A673 (cell line): ENCODE measurements at regions not wholly inside any gene's neighbourhood (a gene's known extent, or its start where the extent isn't known, plus 50 kb on each side); places are given as distances from the start of the nearest gene placed in this dataset.
A peak's percentile ranks its signal among the peaks of the same experiment; 100 is the strongest.

Experiments
- BruUV-seq: library from RNA; stranded (reverse); fragments of 400-500 nt; replicated peaks from 2 replicates; lab custom pipeline; 2021; lab: Mats Ljungman, UMichigan
- CTCF ChIA-PET: fragments of 300-600 bp; sonication (Branson Sonifier 250); formaldehyde crosslinking; loops from one replicate; lab custom pipeline; 2022; ENCODE audit warnings: antibody characterized with exemption; lab: Charles Lee
- POLR2A ChIA-PET: fragments of 300-600 bp; sonication (Branson Sonifier 250); formaldehyde crosslinking; loops from one replicate; lab custom pipeline; 2022; ENCODE audit warnings: antibody characterized with exemption; ENCODE audit not compliant: low non-redundant PET; lab: Charles Lee
- DNase-seq: peaks from one replicate; pipeline ENCODE4 v3.0.0-alpha.2; 2015; ENCODE audit warnings: low spot score
- H3K27ac ChIP-seq: fragments of 200-600 bp; sonication (generic); 2 replicates; pipeline ENCODE4 v1.5.1; 2016; ENCODE audit warnings: mixed run types, low read depth, mild to moderate bottlenecking, mixed read lengths, antibody characterized with exemption, low read length; ENCODE audit not compliant: poor library complexity, severe bottlenecking
- H3K27me3 ChIP-seq: fragments of 200-600 bp; sonication (generic); replicated peaks from 2 replicates; pipeline ENCODE4 v1.6.1; 2017; ENCODE audit warnings: mixed run types, low read depth, mild to moderate bottlenecking, mixed read lengths, antibody characterized with exemption, low read length; ENCODE audit not compliant: insufficient read depth, poor library complexity
- H3K36me3 ChIP-seq: fragments of 200-600 bp; sonication (generic); 2 replicates; pipeline ENCODE4 v1.6.1; 2016; ENCODE audit warnings: mixed run types, mild to moderate bottlenecking, mixed read lengths, antibody characterized with exemption, low read length; ENCODE audit not compliant: insufficient read depth, poor library complexity, severe bottlenecking
- H3K4me1 ChIP-seq: fragments of 200-600 bp; sonication (generic); 2 replicates; pipeline ENCODE4 v1.6.1; 2017; ENCODE audit warnings: mixed run types, mild to moderate bottlenecking, mixed read lengths, antibody characterized with exemption, low read length; ENCODE audit not compliant: insufficient read depth, poor library complexity, severe bottlenecking
- H3K4me3 ChIP-seq: fragments of 200-600 bp; sonication (generic); 2 replicates; pipeline ENCODE4 v1.5.1; 2016; ENCODE audit warnings: low read depth, mixed run types, mild to moderate bottlenecking, mixed read lengths, low read length; ENCODE audit not compliant: poor library complexity, severe bottlenecking
- H3K9me3 ChIP-seq: fragments of 200-600 bp; sonication (generic); 2 replicates; pipeline ENCODE4 v1.6.1; 2016; ENCODE audit warnings: mixed run types, low read depth, mild to moderate bottlenecking, mixed read lengths, antibody characterized with exemption, low read length; ENCODE audit not compliant: poor library complexity, severe bottlenecking
- CTCF ChIP-seq: fragments of 300-800, 200-600 bp; sonication (generic); conservative IDR thresholded peaks from 2 replicates; pipeline ENCODE4 v1.5.1; 2017; ENCODE audit warnings: low read depth, mild to moderate bottlenecking, antibody characterized with exemption, low read length, moderate library complexity, mixed read lengths
- EZH2 ChIP-seq: fragments of 200-600 bp; sonication (generic); IDR thresholded peaks from 2 replicates; pipeline ENCODE4 v1.6.1; 2017; ENCODE audit warnings: borderline replicate concordance, low read depth, mild to moderate bottlenecking, mixed read lengths, antibody characterized with exemption, low read length; ENCODE audit not compliant: poor library complexity, severe bottlenecking
- intact Hi-C: fragments of 100-400 bp; cut with micrococcal nuclease; formaldehyde crosslinking; loops from one replicate; pipeline ENCODE4 v1.10.0; 2022; ENCODE audit not compliant: unreplicated experiment

GRCh38 chr5:107790671-107791070 is 119.9 kb upstream of the EFNA5 start:
- H3K4me3 ChIP-seq, result no peak overlapping the region
- no peak for TF ChIP-seq CTCF
- no peak for TF ChIP-seq EZH2
- no peak overlapping the region for H3K27ac ChIP-seq
- H3K9me3 ChIP-seq, result no peaks in the 10 kb centered on the region
- no peaks in the 10 kb centered on the region for H3K36me3 ChIP-seq
- no TSS peak for BruUV-seq
- intact Hi-C loops, result no loop called here
- no peak for DNase-seq
- ChIA-PET CTCF (no interaction called here), POLR2A (no interaction called here)
- H3K27me3 ChIP-seq, result no peaks in the 10 kb centered on the region
- no peaks in the 10 kb centered on the region for H3K4me1 ChIP-seq

GRCh38 chr5:107786424-107786823 is 115.7 kb upstream of the EFNA5 start:
- H3K27ac ChIP-seq, result no peak overlapping the region
- H3K4me1 ChIP-seq, result no peaks in the 10 kb centered on the region
- TF ChIP-seq EZH2, result no peak
- TF ChIP-seq CTCF, result no peak
- H3K9me3 ChIP-seq, result peaks cover 6% of the 10 kb centered on the region
- BruUV-seq, result no TSS peak
- intact Hi-C loops, result no loop called here
- no peaks in the 10 kb centered on the region for H3K36me3 ChIP-seq
- CTCF ChIA-PET, result no interaction called here
- no peak overlapping the region for H3K4me3 ChIP-seq
- H3K27me3 ChIP-seq, result no peaks in the 10 kb centered on the region
- POLR2A ChIA-PET, result no interaction called here
- DNase-seq, result no peak

- peaks cover 14% of the 10 kb centered on the region for H3K9me3 ChIP-seq
- no peaks in the 10 kb centered on the region for H3K4me1 ChIP-seq
- no peak overlapping the region for H3K27ac ChIP-seq
- intact Hi-C loops, result no loop called here
- H3K27me3 ChIP-seq, result no peaks in the 10 kb centered on the region
- peak; percentile 13 for DNase-seq
- BruUV-seq, result no TSS peak
- H3K4me3 ChIP-seq, result no peak overlapping the region
- TF ChIP-seq EZH2, result no peak
- no peak for TF ChIP-seq CTCF
- ChIA-PET POLR2A (no interaction called here), CTCF (no interaction called here)
- H3K36me3 ChIP-seq, result no peaks in the 10 kb centered on the region
Measured at GRCh38 chr5:107783551-107783950, 112.8 kb upstream of the EFNA5 start.
